HG03097 (cell line): ENCODE measurements at regions not wholly inside any gene's neighbourhood (a gene's known extent, or its start where the extent isn't known, plus 50 kb on each side); places are given as distances from the start of the nearest gene placed in this dataset.

Source experiments
- ATAC-seq: cut with Tn5 transposase; IDR thresholded peaks from one replicate; pipeline ENCODE4 v1.9.1; 2021; ENCODE audit not compliant: unreplicated experiment, low FRiP score

DNA sequence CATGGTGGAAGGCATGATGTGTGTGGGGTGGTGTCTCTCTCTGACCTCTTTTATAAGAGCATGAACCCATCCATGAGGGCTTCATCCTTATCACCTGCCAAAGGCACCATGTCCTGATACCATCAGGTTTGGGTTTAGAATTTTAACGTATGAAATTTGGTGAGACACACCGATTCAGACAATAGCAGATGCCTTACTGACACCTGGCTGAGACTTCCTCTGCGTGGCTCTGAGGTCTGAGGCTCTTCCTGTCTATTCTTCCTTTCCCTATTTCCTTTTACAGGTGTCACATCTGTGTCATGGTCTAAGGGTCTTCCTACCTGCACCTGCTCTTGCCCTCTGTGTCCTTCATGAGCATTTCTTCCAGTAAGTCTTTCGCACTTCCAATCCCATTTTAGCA, 320.7 kb upstream of the CLNK start:
- no peak for ATAC-seq

DNA sequence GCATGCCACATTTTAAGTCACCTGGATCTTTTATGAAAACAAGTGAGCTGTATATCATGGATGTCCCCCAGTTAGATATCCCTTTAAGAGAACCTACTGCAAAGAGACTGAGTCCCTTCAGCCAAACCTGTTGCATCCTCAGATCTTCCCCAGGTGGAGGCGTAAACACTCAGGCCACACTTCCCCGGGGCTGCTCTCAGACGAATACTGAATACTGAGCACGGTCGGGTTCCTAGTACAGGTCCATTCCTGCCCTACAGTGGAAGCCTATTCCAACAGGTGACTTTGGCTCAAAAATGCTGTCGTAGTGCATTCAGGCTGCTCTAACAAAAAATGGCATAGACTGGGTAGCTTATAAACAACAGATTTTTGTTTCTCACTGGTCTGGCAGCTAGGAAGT, 320.2 kb upstream of the CLNK start:
- ATAC-seq, result no peak

GRCh38 chr4:11002961-11003360, 318.4 kb upstream of the CLNK start:
- ATAC-seq, result no peak

- ATAC-seq, result no peak
These were observed 314.3 kb upstream of the CLNK start for GRCh38 chr4:10998846-10999245.

- ATAC-seq, result no peak
These were observed 300.2 kb upstream of the CLNK start for GRCh38 chr4:10984815-10985214.

DNA sequence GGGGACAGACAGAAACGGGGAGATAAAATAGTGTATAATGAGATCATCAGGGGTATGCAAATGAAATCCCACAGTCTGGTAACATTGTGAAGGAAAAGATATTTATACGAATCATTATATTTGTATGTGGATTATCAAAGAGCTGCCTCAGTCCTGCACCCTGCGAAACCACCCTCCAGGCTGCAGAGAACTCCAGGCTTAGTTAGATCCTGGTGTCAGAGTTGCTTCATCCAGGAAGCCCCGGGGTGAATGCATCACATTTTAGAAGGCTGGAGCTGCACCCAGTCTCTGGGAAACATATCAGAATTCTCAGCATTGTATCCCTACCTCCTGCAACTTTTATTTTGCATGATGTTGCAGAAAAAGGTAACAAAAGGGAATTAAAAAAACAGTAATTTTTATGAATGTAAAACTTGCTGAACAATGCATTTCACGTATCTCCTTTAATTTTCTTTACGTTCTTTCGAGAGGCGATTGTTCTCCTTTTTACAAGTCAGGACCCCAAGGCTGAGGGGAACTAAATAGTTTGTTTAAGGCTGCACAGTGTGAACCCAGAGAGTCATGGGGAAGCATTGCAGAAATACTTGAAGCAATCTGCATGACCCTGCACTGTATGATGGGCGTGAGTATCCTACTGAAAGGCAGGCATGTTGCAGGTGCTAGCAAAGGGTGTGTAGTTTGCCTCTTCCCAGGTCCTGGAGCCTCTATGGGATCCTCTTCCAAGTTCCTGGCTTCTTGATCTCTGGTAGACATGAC, 299.5 kb upstream of the CLNK start:
- no peak for ATAC-seq

GRCh38 chr4:10983268-10983667, 298.7 kb upstream of the CLNK start:
- no peak for ATAC-seq

GRCh38 chr4:10982305-10982704, 297.7 kb upstream of the CLNK start:
- no peak for ATAC-seq

GRCh38 chr4:10981576-10981975, 297.0 kb upstream of the CLNK start:
- ATAC-seq, result no peak

DNA sequence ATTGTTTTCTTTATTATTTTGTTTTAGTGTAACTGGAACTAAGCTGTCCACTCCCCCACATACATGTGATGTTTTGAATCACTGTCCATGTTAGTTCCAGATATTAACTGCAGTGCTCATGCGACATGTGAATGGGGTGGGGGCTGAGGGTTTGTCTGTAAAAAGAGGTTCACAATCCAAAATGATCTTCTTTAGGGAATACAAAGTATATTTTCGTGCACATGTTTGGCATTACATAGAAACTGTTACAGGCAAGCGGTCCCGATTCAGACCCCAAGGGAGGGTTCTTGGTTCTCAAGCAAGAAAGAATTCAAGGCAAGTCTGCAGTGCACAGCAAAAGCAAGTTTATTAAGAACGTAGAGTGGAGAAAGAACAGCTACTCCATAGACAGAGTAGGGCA, 296.5 kb upstream of the CLNK start:
- ATAC-seq, result no peak

GRCh38 chr4:10979032-10979431, 294.5 kb upstream of the CLNK start:
- no peak for ATAC-seq

DNA sequence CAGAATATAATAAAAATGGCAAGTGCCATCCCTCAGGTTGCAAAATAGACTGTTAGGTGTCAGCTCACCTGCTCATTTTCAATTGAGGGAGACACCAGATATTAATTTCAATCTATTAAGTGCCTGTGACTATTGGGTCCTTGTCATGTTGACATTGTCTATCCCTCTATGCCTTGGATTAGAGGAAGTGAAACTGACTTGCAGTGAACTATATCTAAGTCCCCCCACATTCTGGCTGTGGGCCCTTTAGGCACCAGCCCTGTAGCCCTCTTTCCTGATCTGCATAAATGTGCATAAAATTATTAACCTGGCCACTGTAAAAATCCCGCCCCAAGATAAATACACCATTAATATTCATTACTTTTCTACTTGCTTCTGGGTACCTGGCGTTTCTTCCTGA, 293.0 kb upstream of the CLNK start:
- ATAC-seq, result peak; percentile 58

DNA sequence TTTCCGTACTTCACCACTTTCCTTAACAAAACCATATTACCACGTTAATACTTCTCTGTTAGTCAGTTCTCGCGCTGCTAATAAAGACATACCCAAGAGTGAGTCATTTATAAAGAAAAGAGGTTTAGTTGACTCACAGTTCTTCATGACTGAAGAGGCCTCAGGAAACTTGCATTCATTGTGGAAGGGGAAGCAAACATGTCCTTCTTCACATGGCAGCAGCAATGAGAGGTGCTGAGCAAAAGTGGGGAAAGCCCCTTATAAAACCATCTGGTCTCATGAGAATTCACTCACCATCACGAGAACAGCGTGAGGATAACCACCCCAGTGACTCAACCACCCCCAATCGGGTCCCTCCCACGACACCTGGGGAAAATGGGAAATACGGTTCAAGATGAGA, 289.8 kb upstream of the CLNK start:
- ATAC-seq, result no peak

DNA sequence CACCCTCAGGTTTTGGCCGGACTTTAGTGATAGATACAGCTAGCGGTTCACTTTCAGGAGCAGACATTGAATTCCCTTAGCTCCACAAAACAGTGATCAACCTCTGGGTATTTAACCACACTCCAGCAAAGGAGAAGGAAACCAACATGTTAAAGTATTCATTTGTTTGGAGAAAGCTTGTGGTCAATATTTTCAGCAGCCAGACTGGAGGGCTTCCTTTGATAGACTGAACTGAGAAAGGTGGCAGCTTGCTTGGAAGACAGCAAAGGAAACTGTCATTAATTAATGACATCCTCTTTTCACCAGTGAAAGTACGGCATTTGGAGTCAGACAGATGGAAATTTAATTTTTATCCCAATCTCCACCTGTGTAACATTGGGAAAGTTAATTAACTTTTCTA, 289.1 kb upstream of the CLNK start:
- no peak for ATAC-seq

- ATAC-seq, result no peak
These were observed 287.3 kb upstream of the CLNK start for GRCh38 chr4:10971800-10972401.

DNA sequence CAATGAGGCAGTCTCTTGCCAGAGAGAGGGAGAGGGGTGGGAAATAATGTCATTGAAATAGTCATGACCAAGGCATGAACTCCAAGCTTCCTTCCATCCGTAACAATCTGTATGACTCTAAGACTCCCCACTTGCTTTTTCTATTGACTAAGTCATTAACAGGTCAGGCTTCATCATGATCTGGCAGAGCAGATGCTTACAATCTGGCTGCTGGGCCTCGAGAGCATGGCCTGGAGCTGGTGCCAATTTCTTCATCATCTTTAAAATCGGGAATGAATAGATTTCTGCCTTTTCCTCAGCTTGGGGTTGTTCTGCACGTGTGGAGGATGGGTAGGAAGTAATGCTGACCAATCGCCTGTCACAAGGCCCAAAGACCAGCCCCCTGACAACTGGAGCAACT, 280.6 kb upstream of the CLNK start:
- ATAC-seq, result no peak

DNA sequence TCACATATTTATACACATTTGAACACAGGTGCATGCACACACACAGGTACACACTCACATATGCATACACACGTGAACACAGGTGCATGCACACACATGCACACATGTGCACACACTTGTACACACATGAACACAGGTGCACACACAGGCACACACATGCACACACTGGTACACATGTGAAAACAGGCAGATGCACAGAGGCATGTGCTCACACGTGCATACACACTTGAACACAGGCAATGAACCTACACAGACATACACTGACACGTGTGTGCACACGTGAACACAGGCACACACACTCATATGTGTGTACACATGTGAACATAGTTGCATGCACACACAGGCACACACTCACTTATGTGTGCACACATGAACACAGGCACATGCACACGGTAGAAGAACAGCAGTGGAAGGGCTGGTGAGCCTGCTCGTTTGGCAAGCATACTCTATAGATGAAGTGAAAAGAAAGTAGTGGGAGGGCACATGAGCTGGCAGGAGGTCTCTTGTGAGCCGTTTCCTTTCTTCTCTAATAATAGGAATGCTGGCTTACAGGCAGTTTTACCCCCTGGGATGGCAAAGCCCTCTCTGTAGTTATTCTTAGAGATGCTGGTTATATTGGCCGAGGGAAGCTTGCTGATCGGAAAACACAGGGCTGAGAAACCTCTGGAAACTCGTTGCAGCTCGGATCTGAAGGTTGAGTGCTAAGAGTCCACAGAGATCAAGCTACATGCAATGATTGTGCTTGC, 279.6 kb upstream of the CLNK start:
- no peak for ATAC-seq

DNA sequence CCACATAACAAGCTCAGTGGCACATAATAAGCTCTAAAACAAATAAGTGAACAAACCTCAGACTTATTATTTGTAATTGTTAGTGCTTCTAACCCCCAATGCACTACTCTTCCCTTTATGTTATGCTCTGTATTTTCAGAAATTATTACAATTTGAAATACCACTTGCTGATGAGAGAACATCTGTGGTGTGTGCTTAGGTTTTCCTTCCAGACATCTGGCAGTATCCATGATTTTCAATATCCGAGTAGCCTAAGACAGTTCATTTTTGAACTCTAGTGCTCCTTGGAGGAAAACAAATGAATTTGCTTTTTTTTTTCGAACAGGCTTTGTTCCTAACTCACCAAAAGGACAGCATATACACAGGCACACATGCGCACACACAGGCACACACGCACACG, 278.7 kb upstream of the CLNK start:
- no peak for ATAC-seq

DNA sequence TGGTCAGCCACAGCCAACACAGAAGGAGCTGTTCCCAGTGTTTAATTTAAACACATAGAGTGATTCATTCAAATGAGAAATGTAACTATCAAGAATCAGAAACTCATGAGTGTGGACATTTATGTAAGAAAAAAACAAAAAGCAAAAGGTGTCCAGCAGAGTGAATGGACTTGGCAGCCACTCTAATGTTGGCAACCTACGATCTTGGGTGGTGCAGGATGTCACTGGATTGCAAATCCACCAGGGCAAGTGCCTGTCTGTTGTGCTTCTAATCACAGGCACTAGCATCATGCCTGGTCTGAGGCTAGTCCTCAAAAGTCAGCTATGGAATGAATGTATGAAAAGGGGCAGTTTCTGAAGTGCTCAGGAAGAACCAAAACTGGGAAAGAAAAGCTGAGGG, 277.7 kb upstream of the CLNK start:
- no peak for ATAC-seq

DNA sequence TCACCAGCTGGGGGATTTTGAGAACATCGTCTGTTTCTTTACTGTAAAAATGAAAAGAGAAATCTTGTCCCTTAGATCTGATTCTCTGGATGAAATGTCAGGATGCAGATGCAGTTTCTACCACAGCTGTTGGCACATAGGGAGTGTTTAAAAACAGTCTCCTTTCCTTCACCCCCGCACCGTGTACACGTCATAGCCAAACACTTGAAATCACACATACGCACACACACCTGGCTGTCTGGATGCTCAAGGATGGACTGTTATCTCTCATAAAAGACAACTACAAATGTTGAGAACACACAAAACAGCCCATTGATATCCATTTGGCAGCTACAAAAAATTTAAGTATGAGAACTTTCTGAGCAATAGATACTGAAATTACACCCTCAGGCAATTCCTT, 275.8 kb upstream of the CLNK start:
- no peak for ATAC-seq

DNA sequence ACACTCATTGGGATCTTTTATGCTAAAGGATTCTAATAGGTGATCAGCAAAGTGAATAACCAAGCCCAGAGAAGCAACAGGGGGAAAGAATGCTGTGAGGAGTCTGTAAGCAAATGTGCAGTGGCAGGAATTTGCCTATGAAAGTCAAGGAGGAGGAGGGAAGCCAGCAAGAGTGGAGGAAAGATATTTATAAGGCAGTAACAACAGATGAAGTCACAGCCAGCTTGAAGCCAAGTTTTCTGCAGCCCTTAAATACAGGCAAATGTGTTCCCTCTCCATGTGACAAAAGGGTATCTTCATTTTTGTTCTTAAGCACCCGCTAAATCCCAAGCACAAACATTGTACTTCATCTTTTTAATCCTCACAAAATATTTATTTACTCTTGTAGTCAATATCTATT, 275.0 kb upstream of the CLNK start:
- ATAC-seq, result no peak
